Amygdala (tissue), 56 donors: ENCODE measurements at regions not wholly inside any gene's neighbourhood (a gene's known extent, or its start where the extent isn't known, plus 50 kb on each side); places are given as distances from the start of the nearest gene placed in this dataset.

ENCODE experiments used
- DNase-seq, 56 donors: peaks; one replicate each; lab custom pipeline; 2025; lab: John Stamatoyannopoulos, UW

GRCh38 chr10:130992802-130993523 lies 318.6 kb downstream of the TCERG1L start:
- no peak for DNase-seq

GRCh38 chr10:130993612-130994011 lies 317.9 kb downstream of the TCERG1L start:
- DNase-seq, result no peak

- DNase-seq, result no peak
Observed at GRCh38 chr10:130994191-130994590, 317.3 kb downstream of the TCERG1L start.

DNA sequence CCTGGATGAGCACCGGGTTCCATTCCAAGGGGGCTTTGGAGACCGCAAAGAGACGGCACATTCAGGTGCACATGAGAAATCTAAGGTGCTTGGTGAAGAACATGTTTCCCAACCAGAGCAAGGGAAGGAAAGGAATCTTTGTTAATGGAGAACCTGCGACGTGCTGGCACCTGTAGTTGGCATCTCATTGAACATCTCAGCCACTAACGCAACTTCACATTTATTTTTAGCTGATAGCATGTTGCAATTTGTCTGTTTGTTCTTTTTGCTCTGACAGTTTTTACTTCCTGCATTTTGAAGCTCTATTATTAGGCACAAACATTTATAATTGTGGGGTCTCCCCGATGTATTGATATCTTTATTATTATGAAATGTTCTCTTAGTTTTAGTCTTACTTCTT lies 316.7 kb downstream of the TCERG1L start:
- no peak for DNase-seq

GRCh38 chr10:130997267-130998045 lies 314.1 kb downstream of the TCERG1L start:
- no peak for DNase-seq

GRCh38 chr10:130998046-130998435 lies 313.5 kb downstream of the TCERG1L start:
- DNase-seq, result no peak

GRCh38 chr10:130998642-130999041 lies 312.9 kb downstream of the TCERG1L start:
- no peak for DNase-seq

DNA sequence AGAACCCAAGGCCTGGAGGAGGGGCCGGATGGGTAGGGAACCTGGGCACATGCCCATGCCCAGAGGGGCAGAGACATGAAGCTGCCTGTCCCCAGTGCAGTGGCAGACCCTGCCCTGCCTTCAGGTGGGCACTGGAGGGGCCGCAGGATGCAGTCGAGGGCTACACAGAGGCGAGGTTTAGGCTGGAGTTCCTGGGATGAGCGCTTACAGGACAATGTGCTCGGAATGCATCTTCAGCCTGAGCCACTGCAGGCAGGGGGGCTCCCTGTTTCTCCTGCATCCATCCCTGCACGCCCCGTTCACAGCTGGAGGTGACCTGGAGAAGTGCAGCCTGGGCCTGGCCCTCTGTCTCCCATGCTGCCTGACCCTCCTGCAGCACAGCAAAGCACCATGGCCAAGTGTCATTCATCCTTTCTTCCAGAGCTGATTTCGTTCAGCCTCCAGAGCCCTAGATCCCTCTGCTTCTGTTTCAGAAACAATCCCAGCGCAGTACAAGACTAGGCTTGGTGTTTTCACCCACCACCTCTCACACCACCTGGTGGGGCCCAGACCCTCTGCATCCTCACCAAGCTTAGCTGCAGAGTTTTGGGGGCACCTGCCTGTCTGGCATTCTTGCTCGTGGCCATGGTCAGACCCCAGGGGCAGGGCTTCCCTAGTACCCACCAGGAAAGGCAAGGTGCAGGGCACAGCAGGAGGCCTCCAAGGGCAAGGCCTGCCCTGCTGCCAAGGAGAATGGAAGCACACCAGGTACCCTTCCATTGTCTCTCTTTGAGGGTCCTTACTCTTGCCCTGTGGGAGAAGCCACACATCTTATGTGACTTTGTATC lies 311.9 kb downstream of the TCERG1L start:
- DNase-seq, result no peak

- no peak for DNase-seq
Observed at GRCh38 chr10:131000244-131000643, 311.3 kb downstream of the TCERG1L start.

- peak in 1 of 56 donors; percentile 10 for DNase-seq
Observed at GRCh38 chr10:131000743-131001142, 310.8 kb downstream of the TCERG1L start.

DNA sequence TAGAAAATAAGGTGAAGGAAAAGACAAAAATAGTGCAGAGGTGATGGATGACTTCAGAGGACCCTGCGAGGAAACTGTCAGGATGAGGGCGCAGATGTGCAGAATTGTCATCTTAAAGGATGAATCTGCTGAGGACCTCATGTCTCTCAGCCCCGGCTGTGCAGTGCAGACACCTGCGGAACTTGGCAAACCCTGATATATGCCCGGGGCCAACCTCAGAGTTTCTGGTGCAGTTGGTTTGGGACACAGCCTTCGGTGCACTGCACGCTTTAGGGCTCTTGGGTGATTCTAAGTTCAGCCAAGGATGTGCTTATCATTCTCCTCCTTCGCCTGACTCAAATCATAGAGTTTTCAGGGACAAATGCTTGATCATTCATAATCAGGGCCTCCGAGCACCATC lies 310.1 kb downstream of the TCERG1L start:
- no peak for DNase-seq

GRCh38 chr10:131002031-131002861 lies 309.3 kb downstream of the TCERG1L start:
- DNase-seq, result peak in 8 of 56 donors; percentile 5 to 20 (median 14)

GRCh38 chr10:131003455-131003854 lies 308.1 kb downstream of the TCERG1L start:
- no peak for DNase-seq

DNA sequence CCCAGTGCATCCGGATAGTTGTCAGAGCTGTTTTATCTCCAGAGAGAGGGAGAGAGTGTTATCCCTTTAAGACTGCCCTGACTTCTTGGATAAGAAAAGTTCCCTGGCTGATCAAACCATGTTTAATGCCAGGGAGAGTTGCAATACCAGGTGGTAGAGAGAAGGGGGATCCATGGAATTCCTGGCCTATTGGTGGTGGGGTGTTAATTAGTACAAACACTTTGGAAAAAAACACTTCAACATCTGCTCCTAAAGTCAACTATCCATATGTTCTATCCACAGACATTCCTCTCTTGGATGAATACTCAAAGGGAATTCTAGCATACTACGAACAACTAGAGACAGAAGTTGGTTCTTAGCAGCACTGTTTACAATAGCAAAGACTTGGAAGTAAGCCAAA lies 307.2 kb downstream of the TCERG1L start:
- DNase-seq, result no peak

GRCh38 chr10:131006458-131007256 lies 304.9 kb downstream of the TCERG1L start:
- DNase-seq, result no peak

DNA sequence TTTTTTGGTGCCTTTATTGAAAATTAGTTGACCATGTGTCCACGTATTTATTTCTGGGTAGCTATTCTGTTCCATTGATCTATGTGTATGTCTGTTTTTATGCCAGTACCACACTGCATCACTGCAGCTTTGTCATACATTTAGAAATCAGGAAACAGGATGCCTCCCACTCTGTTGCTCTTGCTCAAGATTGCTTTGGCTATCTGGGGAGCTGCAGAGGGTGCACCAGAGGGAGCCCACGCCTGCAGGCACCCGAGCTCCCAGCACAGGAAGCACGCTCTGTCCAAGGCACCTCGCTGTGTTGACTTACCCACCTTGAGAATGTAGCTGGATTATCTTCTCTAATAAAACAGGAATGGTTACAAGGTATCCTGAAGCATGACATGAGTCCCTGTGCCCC lies 301.7 kb downstream of the TCERG1L start:
- DNase-seq, result no peak

DNA sequence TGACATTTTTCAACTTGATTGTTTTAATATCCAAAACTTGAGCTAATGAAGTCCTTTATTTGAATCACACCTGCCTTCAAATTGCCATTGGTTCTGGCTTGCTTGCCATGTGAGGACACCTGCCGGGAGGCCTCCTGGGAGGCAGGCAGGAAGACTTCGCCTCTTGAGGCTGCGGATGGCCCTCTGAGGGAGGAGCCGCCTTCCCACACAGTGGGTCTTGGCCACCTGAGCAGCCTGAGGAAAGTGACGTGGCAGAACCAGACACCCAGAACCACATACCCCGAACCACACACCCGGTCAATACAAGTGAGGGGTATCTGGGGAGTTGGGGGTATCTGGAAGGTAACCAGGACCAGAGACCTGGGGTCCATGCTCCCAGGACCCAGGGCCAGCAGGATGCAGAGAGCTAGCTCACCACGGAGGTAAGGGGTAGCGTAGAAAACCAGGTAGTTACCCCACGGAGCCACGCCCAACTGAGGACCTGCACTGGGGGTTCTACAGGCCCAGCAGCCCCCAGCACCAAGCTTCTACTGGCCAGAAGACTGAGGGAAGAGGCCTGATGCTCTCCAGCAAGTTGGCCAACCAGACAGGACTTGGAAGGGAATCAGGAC lies 300.5 kb downstream of the TCERG1L start:
- DNase-seq, result no peak

GRCh38 chr10:131011936-131012640 lies 299.4 kb downstream of the TCERG1L start:
- no peak for DNase-seq
